Neural cell (in vitro differentiated cells): ENCODE measurements at regions not wholly inside any gene's neighbourhood (a gene's known extent, or its start where the extent isn't known, plus 50 kb on each side); places are given as distances from the start of the nearest gene placed in this dataset.

Experiments used
- H2AFZ ChIP-seq: fragments of 200-600, 300-800 bp; sonication (generic), shearing (Covaris generic); 2 replicates; pipeline ENCODE4 v1.6.0; 2014; ENCODE audit warnings: low read depth, mild to moderate bottlenecking, antibody characterized with exemption, low read length, moderate library complexity
- H3F3A ChIP-seq: fragments of 200-600 bp; shearing (Covaris generic); 2 replicates; pipeline ENCODE4 v1.6.1; 2016; ENCODE audit warnings: mild to moderate bottlenecking, moderate library complexity, mixed read lengths, antibody characterized with exemption, low read length; ENCODE audit not compliant: insufficient read depth, poor library complexity, severe bottlenecking
- H3K27ac ChIP-seq: fragments of 200-600, 300-800 bp; sonication (generic), shearing (Covaris generic); 2 replicates; pipeline ENCODE4 v1.5.1; 2014; ENCODE audit warnings: mild to moderate bottlenecking, low read length, moderate library complexity
- H3K27me3 ChIP-seq: fragments of 300-800, 200-600 bp; sonication (generic), shearing (Covaris generic); 2 replicates; pipeline ENCODE4 v1.6.0; 2014; ENCODE audit warnings: mild to moderate bottlenecking, low read depth, low read length, moderate library complexity; ENCODE audit not compliant: insufficient read depth
- H3K36me3 ChIP-seq: fragments of 300-800, 200-600 bp; sonication (generic), shearing (Covaris generic); 2 replicates; pipeline ENCODE4 v1.5.1; 2014; ENCODE audit warnings: mild to moderate bottlenecking, antibody characterized with exemption, low read length, moderate library complexity; ENCODE audit not compliant: insufficient read depth
- H3K4me2 ChIP-seq: fragments of 300-800, 200-600 bp; sonication (generic), shearing (Covaris generic); 2 replicates; pipeline ENCODE4 v1.6.0; 2014; ENCODE audit warnings: mild to moderate bottlenecking, low read length
- H3K4me3 ChIP-seq: fragments of 300-800, 200-600 bp; sonication (generic), shearing (Covaris generic); 2 replicates; pipeline ENCODE4 v1.5.1; 2014; ENCODE audit warnings: mild to moderate bottlenecking, low read length, moderate library complexity
- H3K79me2 ChIP-seq: fragments of 200-600 bp; shearing (Covaris generic); replicated peaks from 2 replicates; pipeline ENCODE4 v1.6.0; 2014; ENCODE audit warnings: mild to moderate bottlenecking, low read length, moderate library complexity; ENCODE audit not compliant: insufficient read depth
- H3K9ac ChIP-seq: fragments of 300-800, 200-600 bp; sonication (generic), shearing (Covaris generic); 2 replicates; pipeline ENCODE4 v1.6.1; 2016; ENCODE audit warnings: mild to moderate bottlenecking, low read length, mixed read lengths
- H3K9me2 ChIP-seq: fragments of 200-600 bp; shearing (Covaris generic); 2 replicates; pipeline ENCODE4 v1.6.1; 2016; ENCODE audit warnings: mild to moderate bottlenecking, low read length, mixed read lengths; ENCODE audit not compliant: insufficient read depth
- H3K9me3 ChIP-seq: fragments of 200-600, 300-800 bp; sonication (generic), shearing (Covaris generic); 2 replicates; pipeline ENCODE4 v1.6.1; 2016; ENCODE audit warnings: mild to moderate bottlenecking, mixed run types, low read length, moderate library complexity, mixed read lengths
- H4K20me1 ChIP-seq: fragments of 200-600 bp; shearing (Covaris generic); 2 replicates; pipeline ENCODE4 v1.6.1; 2016; ENCODE audit warnings: mild to moderate bottlenecking, mixed run types; ENCODE audit not compliant: insufficient read depth
- CTCF ChIP-seq: fragments of 450-650 bp; IDR thresholded peaks from 2 replicates; pipeline ENCODE4 v1.5.1; 2014; ENCODE audit warnings: antibody characterized with exemption, mild to moderate bottlenecking, moderate library complexity; ENCODE audit not compliant: poor library complexity, severe bottlenecking
- EP300 ChIP-seq: fragments of 450-650 bp; conservative IDR thresholded peaks from 2 replicates; pipeline ENCODE4 v1.6.1; 2014; ENCODE audit warnings: antibody characterized with exemption, mild to moderate bottlenecking, moderate library complexity; ENCODE audit not compliant: poor library complexity, severe bottlenecking
- EZH2 ChIP-seq: fragments of 200-600, 300-800 bp; shearing (Covaris generic), sonication (generic); IDR thresholded peaks from 2 replicates; pipeline ENCODE4 v1.6.1; 2014; ENCODE audit warnings: antibody characterized with exemption, low read length, borderline replicate concordance, mild to moderate bottlenecking; ENCODE audit not compliant: insufficient read depth, poor library complexity, severe bottlenecking
- MXI1 ChIP-seq: fragments of 450-650 bp; conservative IDR thresholded peaks from 2 replicates; pipeline ENCODE4 v1.6.1; 2014; ENCODE audit warnings: antibody characterized with exemption, mild to moderate bottlenecking; ENCODE audit not compliant: poor library complexity, severe bottlenecking
- POLR2AphosphoS5 ChIP-seq: IDR thresholded peaks from 2 replicates; pipeline ENCODE4 v1.6.1; 2012
- RAD21 ChIP-seq: fragments of 450-650 bp; conservative IDR thresholded peaks from 2 replicates; pipeline ENCODE4 v1.6.1; 2014; ENCODE audit warnings: antibody characterized with exemption, mild to moderate bottlenecking, moderate library complexity
- REST ChIP-seq: IDR thresholded peaks from 2 replicates; pipeline ENCODE4 v1.6.1; 2012; ENCODE audit warnings: borderline replicate concordance
- SMC3 ChIP-seq: fragments of 450-650 bp; conservative IDR thresholded peaks from 2 replicates; pipeline ENCODE4 v1.6.1; 2014; ENCODE audit warnings: antibody characterized with exemption, mild to moderate bottlenecking, moderate library complexity; ENCODE audit not compliant: poor library complexity
- TAF1 ChIP-seq: IDR thresholded peaks from 2 replicates; pipeline ENCODE4 v1.6.1; 2012; ENCODE audit warnings: low read depth

GRCh38 chrX:124493984-124494383, 147.6 kb downstream of the SH2D1A start:
- H4K20me1 ChIP-seq, result no peaks in the 10 kb centered on the region

GRCh38 chrX:124497386-124497785, 151.0 kb downstream of the SH2D1A start:
- H3K79me2 ChIP-seq, result no peaks in the 10 kb centered on the region
- H2AFZ ChIP-seq, result no peak overlapping the region
- no peak for TF ChIP-seq TAF1
- TF ChIP-seq POLR2AphosphoS5, result no peak
- no peak for TF ChIP-seq EP300
- TF ChIP-seq SMC3, result no peak
- TF ChIP-seq EZH2, result no peak
- no peak for TF ChIP-seq MXI1
- TF ChIP-seq RAD21, result no peak
- no peak overlapping the region for H3K9ac ChIP-seq
- H3K9me3 ChIP-seq, result no peaks in the 10 kb centered on the region
- H3F3A ChIP-seq, result no peaks in the 10 kb centered on the region
- no peak overlapping the region for H3K4me3 ChIP-seq
- H3K36me3 ChIP-seq, result no peaks in the 10 kb centered on the region
- H3K27me3 ChIP-seq, result no peaks in the 10 kb centered on the region
- no peaks in the 10 kb centered on the region for H3K9me2 ChIP-seq
- H3K4me2 ChIP-seq, result no peak overlapping the region
- no peaks in the 10 kb centered on the region for H4K20me1 ChIP-seq
- H3K27ac ChIP-seq, result no peak overlapping the region

More at GRCh38 chrX:124493984-124494383, 147.6 kb downstream of the SH2D1A start:
- no peaks in the 10 kb centered on the region for H3K36me3 ChIP-seq
- no peaks in the 10 kb centered on the region for H3K9me2 ChIP-seq
- no peak for TF ChIP-seq POLR2AphosphoS5
- no peak for TF ChIP-seq REST
- no peak for TF ChIP-seq SMC3
- TF ChIP-seq RAD21, result no peak
- no peak for TF ChIP-seq EZH2
- TF ChIP-seq MXI1, result no peak
- TF ChIP-seq EP300, result no peak
- TF ChIP-seq TAF1, result no peak
- no peak for TF ChIP-seq CTCF
- no peaks in the 10 kb centered on the region for H3F3A ChIP-seq
- H3K4me2 ChIP-seq, result no peak overlapping the region
- no peak overlapping the region for H3K9ac ChIP-seq
- H3K9me3 ChIP-seq, result no peaks in the 10 kb centered on the region
- no peaks in the 10 kb centered on the region for H3K27me3 ChIP-seq
- H3K4me3 ChIP-seq, result no peak overlapping the region
- no peak overlapping the region for H2AFZ ChIP-seq
- no peak overlapping the region for H3K27ac ChIP-seq
- no peaks in the 10 kb centered on the region for H3K79me2 ChIP-seq
